ENCODE measurements at regions not wholly inside any gene's neighbourhood (a gene's known extent, or its start where the extent isn't known, plus 50 kb on each side); places are given as distances from the start of the nearest gene placed in this dataset.
"Not testable (repeated sequence)": the region's sequence is repeated elsewhere in the genome, so short reads cannot be mapped to it uniquely, and the experiment has no call there.

- in situ Hi-C loops (cut with MboI; ENCODE audit: low sequenced_read_pairs), result no loop called here
Measured at GRCh38 chr3:10653866-10654611, 148.7 kb upstream of the ATP2B2 start.

DNA sequence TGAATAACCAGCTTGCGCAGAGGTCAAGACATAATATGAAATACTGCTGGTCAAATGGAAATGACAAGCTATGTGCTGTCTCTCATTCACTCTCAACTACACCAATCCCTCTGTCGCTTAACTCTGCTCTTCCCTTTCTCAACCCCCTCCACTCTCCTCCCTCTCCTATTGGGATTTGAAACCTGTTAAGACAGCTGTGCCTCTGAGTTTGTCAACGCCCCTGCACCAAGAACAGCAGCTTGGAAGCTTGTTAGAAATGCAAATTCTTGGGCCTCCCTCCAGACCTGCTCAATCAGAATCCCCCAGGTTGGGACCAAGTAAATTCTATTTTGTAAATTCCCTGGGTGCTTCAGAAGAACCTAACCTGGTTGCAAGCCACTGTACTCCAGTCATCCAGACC is 149.7 kb upstream of the ATP2B2 start:
- in situ Hi-C loops (cut with MboI; ENCODE audit: low sequenced_read_pairs), result no loop called here

- in situ Hi-C loops (cut with MboI; ENCODE audit: low sequenced_read_pairs), result not testable (repeated sequence)
Measured at GRCh38 chr3:10657339-10657738, 152.0 kb upstream of the ATP2B2 start.

- in situ Hi-C loops (cut with MboI; ENCODE audit: low sequenced_read_pairs), result no loop called here
Measured at GRCh38 chr3:10665592-10665991, 150.4 kb upstream of the SLC6A11 start.

GRCh38 chr3:10666621-10667020 is 149.4 kb upstream of the SLC6A11 start:
- in situ Hi-C loops (cut with MboI; ENCODE audit: low sequenced_read_pairs), result no loop called here

GRCh38 chr3:10667269-10667668 is 148.8 kb upstream of the SLC6A11 start:
- in situ Hi-C loops (cut with MboI; ENCODE audit: low sequenced_read_pairs), result no loop called here

DNA sequence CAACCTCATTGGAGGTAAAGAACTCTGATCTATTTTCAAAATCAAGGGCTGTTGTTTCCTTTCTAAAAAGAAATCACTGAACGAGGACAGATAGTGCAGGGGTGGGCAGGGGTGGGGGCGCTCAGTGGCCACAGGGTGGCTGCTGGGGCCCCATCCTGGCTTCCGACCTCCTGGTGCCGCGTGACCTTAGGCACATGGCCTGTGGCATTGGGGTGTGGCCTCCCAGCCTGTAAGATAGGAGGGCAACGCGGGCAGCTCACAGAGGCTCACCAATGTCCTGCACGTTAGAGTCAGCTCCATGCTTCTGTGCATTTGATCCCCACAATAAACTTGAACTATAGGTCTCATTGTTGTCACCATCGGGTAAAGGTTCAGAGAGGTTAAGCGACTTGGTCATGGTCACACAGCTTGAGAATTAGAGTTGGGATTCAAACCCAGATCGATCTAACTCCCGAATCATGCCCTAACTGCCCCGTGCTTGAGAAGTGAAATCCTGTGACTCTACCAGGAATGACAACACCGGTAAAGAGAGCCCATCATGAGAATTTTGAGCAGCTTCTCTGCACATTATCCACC is 148.0 kb upstream of the SLC6A11 start:
- in situ Hi-C loops (cut with MboI; ENCODE audit: low sequenced_read_pairs), result no loop called here

DNA sequence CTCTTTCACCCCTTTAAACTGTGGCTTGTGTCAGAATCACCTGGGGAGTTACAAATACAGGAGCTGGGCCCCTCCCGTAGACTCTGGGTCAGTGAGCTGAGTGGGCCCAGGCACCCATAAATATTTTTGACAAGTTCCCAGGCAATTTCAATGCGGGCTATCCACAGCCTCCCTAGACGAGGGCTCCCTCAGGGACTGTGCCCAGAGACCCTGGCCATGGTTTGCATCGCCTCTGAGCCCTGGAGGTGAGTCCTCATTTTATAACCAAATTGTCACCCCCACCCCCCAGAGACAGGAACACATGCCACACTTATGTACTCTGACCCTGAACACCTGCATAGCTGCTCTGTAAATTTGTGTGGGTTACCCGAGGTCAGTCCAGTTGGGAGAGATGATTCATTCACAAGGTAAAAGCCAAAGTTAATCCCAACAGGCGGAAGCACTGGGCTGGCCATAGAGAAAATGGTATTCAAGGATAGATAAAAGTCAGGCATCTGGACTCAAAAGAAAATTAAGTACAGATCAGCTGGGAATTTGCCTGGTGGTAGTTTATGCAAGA is 146.5 kb upstream of the SLC6A11 start:
- in situ Hi-C loops (cut with MboI; ENCODE audit: low sequenced_read_pairs), result no loop called here

DNA sequence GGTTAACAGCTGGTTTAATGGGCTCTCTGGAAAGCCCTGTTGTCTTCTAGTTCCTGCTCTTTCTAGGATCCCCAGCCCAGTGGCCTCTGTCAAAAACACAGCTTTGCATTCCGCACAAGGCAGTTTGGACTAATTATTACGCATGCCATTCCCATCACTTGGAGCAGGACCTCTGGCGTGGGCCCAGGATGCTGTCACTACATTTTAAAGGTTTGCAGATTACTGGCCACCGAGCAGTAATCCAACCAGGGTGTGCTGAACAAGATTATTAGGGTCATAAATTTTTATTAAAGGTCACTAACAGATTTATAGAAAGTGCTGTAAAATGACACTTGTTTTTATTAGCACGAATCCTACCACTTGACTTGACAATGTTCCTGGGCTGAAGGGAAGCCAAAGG is 143.6 kb upstream of the SLC6A11 start:
- in situ Hi-C loops (cut with MboI; ENCODE audit: low sequenced_read_pairs), result no loop called here

DNA sequence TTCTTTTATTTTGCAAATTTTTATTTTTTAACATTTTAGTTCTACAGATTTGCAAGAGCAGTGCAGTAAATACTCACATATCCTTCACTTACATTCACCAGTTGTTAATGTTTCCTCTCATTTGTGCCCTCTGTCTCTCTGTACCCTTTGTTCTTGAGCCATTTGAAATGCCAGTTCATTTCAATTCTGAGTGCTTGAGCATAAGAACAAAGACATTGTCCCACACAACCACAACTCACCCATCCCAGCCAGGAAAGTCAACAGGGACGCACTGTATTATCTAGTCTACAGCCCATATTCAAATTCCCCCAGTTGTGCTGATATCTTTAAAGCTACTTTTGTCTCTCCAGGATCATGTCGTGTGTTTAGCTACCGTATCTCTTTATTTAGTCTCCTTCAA is 141.4 kb upstream of the SLC6A11 start:
- in situ Hi-C loops (cut with MboI; ENCODE audit: low sequenced_read_pairs), result no loop called here

GRCh38 chr3:10676905-10677304 is 139.1 kb upstream of the SLC6A11 start:
- in situ Hi-C loops (cut with MboI; ENCODE audit: low sequenced_read_pairs), result no loop called here

DNA sequence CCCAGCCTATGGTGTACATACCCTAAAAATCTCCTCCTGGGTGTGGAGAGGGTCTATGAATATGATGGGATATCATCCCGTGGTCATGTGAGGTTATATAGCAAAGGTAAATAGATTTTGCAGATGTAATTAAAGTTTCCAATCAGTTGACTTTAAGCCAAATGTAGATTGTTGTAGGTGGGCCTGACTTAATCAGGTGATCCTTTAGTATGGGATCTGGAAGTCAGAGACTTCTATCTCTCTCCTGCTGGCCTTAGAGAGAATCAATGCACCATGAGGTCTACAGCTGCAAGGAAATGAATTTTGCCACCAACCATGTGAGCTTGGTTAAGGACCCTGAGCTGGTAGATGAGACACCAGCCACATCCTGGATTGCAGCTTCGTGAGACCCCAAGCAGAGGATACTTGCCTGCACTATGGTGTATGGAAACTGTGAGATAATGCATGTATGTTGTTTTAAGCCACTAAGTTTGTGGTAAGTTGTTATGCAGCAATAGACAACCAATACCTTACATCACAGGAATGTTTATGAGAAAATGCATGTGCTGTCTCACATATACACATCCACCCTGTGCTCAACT is 137.1 kb upstream of the SLC6A11 start:
- in situ Hi-C loops (cut with MboI; ENCODE audit: low sequenced_read_pairs), result no loop called here

- in situ Hi-C loops (cut with MboI; ENCODE audit: low sequenced_read_pairs), result no loop called here
Measured at GRCh38 chr3:10680796-10681195, 135.2 kb upstream of the SLC6A11 start.

GRCh38 chr3:10682692-10683091 is 133.3 kb upstream of the SLC6A11 start:
- in situ Hi-C loops (cut with MboI; ENCODE audit: low sequenced_read_pairs), result no loop called here

GRCh38 chr3:10683106-10683505 is 132.9 kb upstream of the SLC6A11 start:
- in situ Hi-C loops (cut with MboI; ENCODE audit: low sequenced_read_pairs), result no loop called here

- in situ Hi-C loops (cut with MboI; ENCODE audit: low sequenced_read_pairs), result no loop called here
Measured at GRCh38 chr3:10688126-10688525, 127.9 kb upstream of the SLC6A11 start.

- in situ Hi-C loops (cut with MboI; ENCODE audit: low sequenced_read_pairs), result no loop called here
Measured at GRCh38 chr3:10688548-10689172, 127.4 kb upstream of the SLC6A11 start.

- in situ Hi-C loops (cut with MboI; ENCODE audit: low sequenced_read_pairs), result no loop called here
Measured at GRCh38 chr3:10692039-10692622, 123.9 kb upstream of the SLC6A11 start.

DNA sequence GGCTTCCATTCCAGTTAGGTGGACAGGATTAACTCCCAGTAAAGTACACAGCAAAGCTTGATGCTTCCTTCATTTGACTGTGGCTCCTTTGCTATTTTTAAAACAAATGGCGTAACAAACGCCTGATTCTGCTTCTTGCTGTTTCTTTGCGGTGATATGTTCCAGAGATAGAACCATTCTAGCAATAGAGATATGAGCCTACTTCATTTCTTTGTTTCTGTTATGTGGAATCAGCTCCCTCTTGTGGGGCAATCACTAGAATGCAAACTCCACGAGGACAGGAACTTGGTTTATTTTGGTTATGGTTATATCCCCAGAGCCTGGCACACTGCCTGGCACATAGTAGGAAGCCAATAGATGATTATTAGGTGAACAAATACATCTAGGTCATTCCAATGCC is 122.6 kb upstream of the SLC6A11 start:
- in situ Hi-C loops (cut with MboI; ENCODE audit: low sequenced_read_pairs), result no loop called here

DNA sequence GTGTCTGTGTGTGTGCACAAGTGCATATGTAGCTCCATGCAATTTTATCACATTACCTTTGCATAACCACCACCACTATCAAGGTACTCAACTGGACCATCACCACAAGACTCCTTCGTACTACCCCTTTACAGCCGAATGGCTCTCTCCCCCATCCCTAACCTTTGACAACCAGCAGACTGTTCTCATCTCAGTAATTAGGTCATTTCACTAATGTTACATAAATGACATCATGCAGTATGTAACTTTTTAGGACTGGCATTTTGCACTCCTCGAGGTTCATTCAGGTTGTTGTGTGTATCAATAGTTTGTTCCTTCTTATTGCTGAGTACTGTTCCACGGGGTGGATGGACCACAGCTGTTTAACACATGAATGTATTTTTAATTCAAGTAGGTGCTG is 121.8 kb upstream of the SLC6A11 start:
- in situ Hi-C loops (cut with MboI; ENCODE audit: low sequenced_read_pairs), result no loop called here

- in situ Hi-C loops (cut with MboI; ENCODE audit: low sequenced_read_pairs), result not testable (repeated sequence)
Measured at GRCh38 chr3:10695186-10695585, 120.8 kb upstream of the SLC6A11 start.

Measured in HL-60/S4 treated with retinoic acid at 250 ng/mL for 4 days and 3 days (cell line).